ENCODE measurements at regions not wholly inside any gene's neighbourhood (a gene's known extent, or its start where the extent isn't known, plus 50 kb on each side); places are given as distances from the start of the nearest gene placed in this dataset.

- peaks cover 1% of the 10 kb centered on the region for H3K27me3 Mint-ChIP-seq (ENCODE audit: low read depth)
- H3K9me3 Mint-ChIP-seq: no peaks in the 10 kb centered on the region
- H3K4me3 Mint-ChIP-seq: no peak overlapping the region
- TF ChIP-seq, protein P1, sequence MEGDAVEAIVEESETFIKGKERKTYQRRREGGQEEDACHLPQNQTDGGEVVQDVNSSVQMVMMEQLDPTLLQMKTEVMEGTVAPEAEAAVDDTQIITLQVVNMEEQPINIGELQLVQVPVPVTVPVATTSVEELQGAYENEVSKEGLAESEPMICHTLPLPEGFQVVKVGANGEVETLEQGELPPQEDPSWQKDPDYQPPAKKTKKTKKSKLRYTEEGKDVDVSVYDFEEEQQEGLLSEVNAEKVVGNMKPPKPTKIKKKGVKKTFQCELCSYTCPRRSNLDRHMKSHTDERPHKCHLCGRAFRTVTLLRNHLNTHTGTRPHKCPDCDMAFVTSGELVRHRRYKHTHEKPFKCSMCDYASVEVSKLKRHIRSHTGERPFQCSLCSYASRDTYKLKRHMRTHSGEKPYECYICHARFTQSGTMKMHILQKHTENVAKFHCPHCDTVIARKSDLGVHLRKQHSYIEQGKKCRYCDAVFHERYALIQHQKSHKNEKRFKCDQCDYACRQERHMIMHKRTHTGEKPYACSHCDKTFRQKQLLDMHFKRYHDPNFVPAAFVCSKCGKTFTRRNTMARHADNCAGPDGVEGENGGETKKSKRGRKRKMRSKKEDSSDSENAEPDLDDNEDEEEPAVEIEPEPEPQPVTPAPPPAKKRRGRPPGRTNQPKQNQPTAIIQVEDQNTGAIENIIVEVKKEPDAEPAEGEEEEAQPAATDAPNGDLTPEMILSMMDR (conservative IDR thresholded peaks at IDR 0.05): no peak
- H3K4me1 Mint-ChIP-seq: peaks cover 14% of the 10 kb centered on the region
- H3K27ac Mint-ChIP-seq (ENCODE audit: unreplicated experiment): no peak overlapping the region
- DNase-seq (ENCODE audit: low read depth, low spot score): no peak
- H3K36me3 Mint-ChIP-seq (ENCODE audit: low read depth): no peaks in the 10 kb centered on the region
Observed at GRCh38 chr1:10912441-10912840, 100.0 kb upstream of the TARDBP start.

DNA sequence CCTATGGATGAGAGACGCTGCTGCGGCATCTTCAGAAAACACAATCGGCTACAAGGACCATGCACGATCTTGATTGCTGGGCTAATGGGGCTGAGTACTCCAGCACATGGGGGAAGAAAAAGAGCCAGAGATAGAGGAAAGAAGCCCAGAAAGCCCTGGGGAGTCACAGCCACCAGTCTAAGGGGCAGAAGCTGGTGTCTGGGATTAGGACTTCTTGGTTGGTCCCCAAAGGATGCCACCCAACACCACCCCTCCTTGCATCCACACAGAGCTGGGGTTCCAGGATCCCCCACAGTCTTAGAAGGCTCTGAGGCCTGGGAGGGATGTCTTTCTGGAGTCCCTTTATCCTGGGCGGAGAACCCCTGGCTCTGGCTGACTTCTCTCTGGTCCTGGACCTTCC, 98.4 kb upstream of the TARDBP start:
- Mint-ChIP-seq H3K27ac (ENCODE audit: unreplicated experiment) (no peak overlapping the region), H3K4me3 (no peak overlapping the region), H3K4me1 (peaks cover 5% of the 10 kb centered on the region), H3K27me3 (ENCODE audit: low read depth) (peaks cover 10% of the 10 kb centered on the region), H3K36me3 (ENCODE audit: low read depth) (no peaks in the 10 kb centered on the region), H3K9me3 (no peaks in the 10 kb centered on the region)
- DNase-seq (ENCODE audit: low read depth, low spot score): no peak
- TF ChIP-seq, protein P1 (conservative IDR thresholded peaks at IDR 0.05): no peak

DNA sequence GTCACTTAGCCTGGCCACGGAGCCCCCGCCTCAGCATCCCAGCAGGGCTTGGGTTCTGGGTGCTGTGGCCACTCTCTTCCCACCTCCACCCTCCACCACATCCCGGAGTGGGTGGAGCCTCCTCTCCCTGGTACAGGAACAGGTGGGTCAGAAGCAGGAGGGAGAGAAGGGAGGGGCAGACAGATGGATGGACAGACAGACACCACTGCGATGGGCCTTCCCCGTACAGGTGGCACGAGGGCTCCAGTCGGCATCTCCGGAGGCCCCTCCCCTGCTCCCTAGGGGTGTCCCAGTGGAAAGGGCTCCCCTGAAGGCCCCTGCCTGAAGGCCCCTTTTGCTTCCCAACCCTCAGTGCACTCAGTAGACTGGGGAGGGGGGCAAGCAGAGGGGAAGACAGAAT, 96.9 kb upstream of the TARDBP start:
- H3K27me3 Mint-ChIP-seq (ENCODE audit: low read depth): peaks cover 10% of the 10 kb centered on the region
- no peak for DNase-seq (ENCODE audit: low read depth, low spot score)
- H3K4me1 Mint-ChIP-seq: peaks cover 5% of the 10 kb centered on the region
- no peak overlapping the region for H3K4me3 Mint-ChIP-seq
- H3K9me3 Mint-ChIP-seq: no peaks in the 10 kb centered on the region
- TF ChIP-seq, protein P1 (conservative IDR thresholded peaks at IDR 0.05): no peak
- H3K27ac Mint-ChIP-seq (ENCODE audit: unreplicated experiment): no peak overlapping the region
- H3K36me3 Mint-ChIP-seq (ENCODE audit: low read depth): no peaks in the 10 kb centered on the region

GRCh38 chr1:10916311-10916710, 96.1 kb upstream of the TARDBP start:
- no peak for DNase-seq (ENCODE audit: low read depth, low spot score)
- Mint-ChIP-seq H3K9me3 (no peaks in the 10 kb centered on the region), H3K4me1 (no peaks in the 10 kb centered on the region), H3K27me3 (ENCODE audit: low read depth) (peaks cover 14% of the 10 kb centered on the region), H3K27ac (ENCODE audit: unreplicated experiment) (no peak overlapping the region), H3K4me3 (no peak overlapping the region), H3K36me3 (ENCODE audit: low read depth) (no peaks in the 10 kb centered on the region)
- TF ChIP-seq, protein P1 (conservative IDR thresholded peaks at IDR 0.05): no peak

- Mint-ChIP-seq H3K36me3 (ENCODE audit: low read depth) (no peaks in the 10 kb centered on the region), H3K27ac (ENCODE audit: unreplicated experiment) (no peak overlapping the region), H3K9me3 (no peaks in the 10 kb centered on the region), H3K4me3 (no peak overlapping the region), H3K27me3 (ENCODE audit: low read depth) (peaks cover 14% of the 10 kb centered on the region), H3K4me1 (no peaks in the 10 kb centered on the region)
- DNase-seq (ENCODE audit: low read depth, low spot score): no peak
- TF ChIP-seq, protein P1 (conservative IDR thresholded peaks at IDR 0.05): no peak
Observed at GRCh38 chr1:10916991-10917390, 95.5 kb upstream of the TARDBP start.

Data from neural crest cell (in vitro differentiated cells).